Left lung (tissue), 4 donors: ENCODE measurements at regions not wholly inside any gene's neighbourhood (a gene's known extent, or its start where the extent isn't known, plus 50 kb on each side); places are given as distances from the start of the nearest gene placed in this dataset.

Source experiments
- ATAC-seq: fragments of 200-7000 bp; cut with Tn5 transposase; one replicate; pipeline ENCODE4 v1.9.1; 2020; ENCODE audit warnings: moderate library complexity
- DNase-seq, 4 donors: peaks; one replicate each; pipeline ENCODE4 v3.0.0-alpha.2; 2013 to 2020
- H3K27ac ChIP-seq, 2 donors: fragments of 200-600 bp; sonication (generic) in 1 of 2; one replicate each; pipeline versions ENCODE4 v1.5.0 to v1.8.0; 2020 to 2021
- H3K27me3 ChIP-seq, 2 donors: fragments of 200-600 bp; sonication (generic) in 1 of 2; one replicate each; pipeline versions ENCODE4 v1.5.0 to v1.8.0; 2020 to 2021
- H3K36me3 ChIP-seq, 2 donors: fragments of 200-600 bp; sonication (generic) in 1 of 2; one replicate each; pipeline versions ENCODE4 v1.5.0 to v1.8.0; 2020 to 2021
- H3K4me1 ChIP-seq, 2 donors: fragments of 200-600 bp; one replicate each; pipeline ENCODE4 v1.8.0; 2021
- H3K4me3 ChIP-seq, 2 donors: fragments of 200-600 bp; sonication (generic) in 1 of 2; one replicate each; pipeline versions ENCODE4 v1.5.0 to v1.8.0; 2020 to 2021; ENCODE audit warnings: mild to moderate bottlenecking in 1 of 2
- H3K9me3 ChIP-seq, 2 donors: fragments of 200-600 bp; sonication (generic) in 1 of 2; one replicate each; pipeline versions ENCODE4 v1.5.0 to v1.8.0; 2020 to 2021
- intact Hi-C, 2 donors: fragments of 100-400 bp; cut with DNase I; formaldehyde crosslinking; loops; one replicate each; pipeline versions ENCODE4 v1.11.2 to v1.14.2; 2022
- TF ChIP-seq, protein P1 (sequence below), 2 donors: fragments of 200-600 bp; sonication (generic) in 1 of 2; IDR thresholded peaks; one replicate each; pipeline versions ENCODE4 v1.5.0 to v1.8.0; 2021; ENCODE audit warnings: antibody characterized with exemption in 2 of 2
- donor health status: DM: no; HTN: yes; CAD: no.
- donor health status: DM: no; HTN: no; CAD: no.

DNA sequence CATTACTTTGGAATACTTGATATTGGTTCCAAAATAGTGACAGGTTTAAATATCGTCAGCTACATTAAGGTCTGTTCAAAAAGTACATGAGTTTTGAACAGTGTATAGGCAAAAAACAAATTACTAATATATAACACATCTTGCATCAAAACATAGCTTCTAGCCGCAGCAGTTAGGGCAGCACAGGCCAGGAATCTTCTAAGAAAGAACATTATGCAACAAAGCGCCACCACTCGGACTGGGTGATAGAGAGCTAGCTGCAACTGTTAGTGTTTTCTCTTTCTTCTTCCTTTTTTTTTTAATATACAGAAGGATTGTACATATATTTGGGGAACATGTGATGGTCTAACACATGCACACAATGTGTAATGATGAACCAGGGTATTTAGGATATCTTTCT is 504.5 kb downstream of the NR2F1-AS1 start:
- TF ChIP-seq, protein P1, sequence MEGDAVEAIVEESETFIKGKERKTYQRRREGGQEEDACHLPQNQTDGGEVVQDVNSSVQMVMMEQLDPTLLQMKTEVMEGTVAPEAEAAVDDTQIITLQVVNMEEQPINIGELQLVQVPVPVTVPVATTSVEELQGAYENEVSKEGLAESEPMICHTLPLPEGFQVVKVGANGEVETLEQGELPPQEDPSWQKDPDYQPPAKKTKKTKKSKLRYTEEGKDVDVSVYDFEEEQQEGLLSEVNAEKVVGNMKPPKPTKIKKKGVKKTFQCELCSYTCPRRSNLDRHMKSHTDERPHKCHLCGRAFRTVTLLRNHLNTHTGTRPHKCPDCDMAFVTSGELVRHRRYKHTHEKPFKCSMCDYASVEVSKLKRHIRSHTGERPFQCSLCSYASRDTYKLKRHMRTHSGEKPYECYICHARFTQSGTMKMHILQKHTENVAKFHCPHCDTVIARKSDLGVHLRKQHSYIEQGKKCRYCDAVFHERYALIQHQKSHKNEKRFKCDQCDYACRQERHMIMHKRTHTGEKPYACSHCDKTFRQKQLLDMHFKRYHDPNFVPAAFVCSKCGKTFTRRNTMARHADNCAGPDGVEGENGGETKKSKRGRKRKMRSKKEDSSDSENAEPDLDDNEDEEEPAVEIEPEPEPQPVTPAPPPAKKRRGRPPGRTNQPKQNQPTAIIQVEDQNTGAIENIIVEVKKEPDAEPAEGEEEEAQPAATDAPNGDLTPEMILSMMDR (IDR thresholded peaks at IDR 0.05), result no peak

GRCh38 chr5:93076096-93076495 is 504.9 kb downstream of the NR2F1-AS1 start:
- intact Hi-C loops, result no loop called here
- TF ChIP-seq, protein P1 (IDR thresholded peaks at IDR 0.05), result no peak
- Histone ChIP-seq H3K4me3 (no peak overlapping the region), H3K9me3 (no peaks in the 10 kb centered on the region), H3K36me3 (no peaks in the 10 kb centered on the region), H3K27ac (no peak overlapping the region), H3K4me1 (no peaks in the 10 kb centered on the region), H3K27me3 (no peaks in the 10 kb centered on the region)
- DNase-seq, result no peak
- no peak for ATAC-seq

More for the DNA sequence above, 504.5 kb downstream of the NR2F1-AS1 start:
- DNase-seq, result no peak
- Histone ChIP-seq H3K9me3 (no peaks in the 10 kb centered on the region), H3K4me1 (no peaks in the 10 kb centered on the region), H3K27me3 (no peaks in the 10 kb centered on the region), H3K36me3 (no peaks in the 10 kb centered on the region), H3K4me3 (no peak overlapping the region), H3K27ac (no peak overlapping the region)
- ATAC-seq, result no peak
- intact Hi-C loops, result no loop called here

DNA sequence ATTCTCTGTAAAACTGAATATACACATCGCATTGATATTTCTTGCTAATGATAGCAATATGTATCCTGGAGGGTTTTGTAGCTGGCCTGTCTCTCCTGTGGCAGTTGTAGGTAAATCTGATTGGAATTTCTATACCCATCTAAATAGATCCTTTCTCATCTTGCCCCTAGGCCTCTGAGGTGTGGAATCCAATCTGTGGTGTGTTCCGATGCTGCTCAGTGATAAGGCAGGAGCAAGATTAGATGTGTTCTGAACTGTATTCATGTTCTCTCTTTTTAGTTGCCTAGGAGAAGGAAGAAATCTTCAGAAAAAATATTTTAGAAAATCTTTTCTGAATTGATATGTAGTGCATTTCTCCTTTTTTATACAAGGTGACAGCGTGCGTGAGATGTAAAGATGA is 507.5 kb downstream of the NR2F1-AS1 start:
- DNase-seq (no peak), ATAC-seq (no peak)
- intact Hi-C loops, result no loop called here
- TF ChIP-seq, protein P1 (IDR thresholded peaks at IDR 0.05), result no peak
- H3K27me3 ChIP-seq, result no peaks in the 10 kb centered on the region
- no peaks in the 10 kb centered on the region for H3K4me1 ChIP-seq
- H3K27ac ChIP-seq, result peak overlapping the region in 1 of 2 donors; percentile 2
- no peak overlapping the region for H3K4me3 ChIP-seq
- no peaks in the 10 kb centered on the region for H3K9me3 ChIP-seq
- H3K36me3 ChIP-seq, result no peaks in the 10 kb centered on the region

DNA sequence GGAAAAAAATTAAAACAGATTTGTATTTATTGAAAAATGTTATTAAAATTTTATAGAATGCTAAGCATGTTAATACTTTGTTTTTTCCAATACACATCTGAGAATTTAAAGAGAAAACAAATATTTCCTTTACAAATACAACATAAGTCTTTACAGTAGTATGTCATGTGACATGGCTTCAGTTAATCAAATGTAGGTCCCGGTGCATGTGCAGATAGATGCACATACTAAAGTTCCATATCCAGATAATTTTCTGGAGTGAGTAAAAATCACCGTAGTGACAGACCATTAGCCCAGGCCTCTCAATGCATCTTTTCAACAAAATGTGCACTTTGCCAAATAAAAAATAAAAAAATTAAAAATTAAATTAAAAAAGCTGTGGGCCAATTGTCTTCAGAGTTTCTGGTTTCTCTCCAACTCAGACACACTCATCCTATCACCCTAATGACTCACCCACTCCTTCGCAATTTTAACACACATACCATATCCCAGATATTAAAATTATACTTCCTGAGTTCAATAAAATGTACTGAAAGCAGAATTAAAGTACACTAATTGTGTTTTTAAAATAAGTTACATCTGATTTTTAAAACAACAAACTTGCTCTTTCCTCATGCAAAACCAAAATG is 508.1 kb downstream of the NR2F1-AS1 start:
- ATAC-seq (no peak), DNase-seq (no peak)
- Histone ChIP-seq H3K27me3 (no peaks in the 10 kb centered on the region), H3K9me3 (no peaks in the 10 kb centered on the region), H3K27ac (peak overlapping the region in 1 of 2 donors; percentile 2), H3K4me1 (no peaks in the 10 kb centered on the region), H3K4me3 (no peak overlapping the region), H3K36me3 (no peaks in the 10 kb centered on the region)
- intact Hi-C loops, result no loop called here
- TF ChIP-seq, protein P1 (IDR thresholded peaks at IDR 0.05), result no peak

- H3K4me1 ChIP-seq, result no peaks in the 10 kb centered on the region
- no peaks in the 10 kb centered on the region for H3K9me3 ChIP-seq
- H3K4me3 ChIP-seq, result no peak overlapping the region
- no peak for DNase-seq
- TF ChIP-seq, protein P1 (IDR thresholded peaks at IDR 0.05), result no peak
- H3K27ac ChIP-seq, result no peak overlapping the region
- no peaks in the 10 kb centered on the region for H3K27me3 ChIP-seq
- ATAC-seq, result no peak
- intact Hi-C loops, result no loop called here
- no peaks in the 10 kb centered on the region for H3K36me3 ChIP-seq
Observed at GRCh38 chr5:93071710-93072109, 509.3 kb downstream of the NR2F1-AS1 start.
